Activated CD4-positive, alpha-beta T cell treated with anti-CD3 and anti-CD28 coated beads, Interleukin-2, Interleukin-4, amounts not matched to agents 100 ng/mL and 50 ng/mL, durations not matched to agents 16 hours and 8 hours (primary cell): ENCODE measurements at regions not wholly inside any gene's neighbourhood (a gene's known extent, or its start where the extent isn't known, plus 50 kb on each side); places are given as distances from the start of the nearest gene placed in this dataset.
A peak's percentile ranks its signal among the peaks of the same experiment; 100 is the strongest.
"Not testable (repeated sequence)": the region's sequence is repeated elsewhere in the genome, so short reads cannot be mapped to it uniquely, and the experiment has no call there.

Experiments
- DNase-seq: peaks from one replicate; pipeline ENCODE4 v3.0.0-alpha.2; 2020; ENCODE audit warnings: low spot score

DNA sequence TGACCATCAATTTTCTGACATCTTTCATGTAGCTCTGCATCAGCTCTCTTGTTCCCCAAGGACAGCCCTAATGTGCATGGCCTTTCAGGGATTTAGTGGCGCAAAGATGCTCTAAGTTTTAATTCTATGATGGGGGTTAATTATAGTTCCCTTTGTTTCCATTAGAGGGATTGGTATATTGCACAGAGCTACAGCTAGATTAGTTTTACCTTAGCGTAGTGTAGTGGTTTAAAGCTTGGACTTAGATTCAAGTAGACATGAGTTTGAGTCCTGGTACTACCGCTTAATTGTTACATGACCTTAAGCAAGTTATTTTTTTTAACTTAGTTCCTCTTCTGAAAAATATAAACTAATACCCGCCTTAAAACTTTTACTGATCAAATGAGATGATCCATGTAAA, 247.8 kb upstream of the KRR1 start:
- DNase-seq = no peak

DNA sequence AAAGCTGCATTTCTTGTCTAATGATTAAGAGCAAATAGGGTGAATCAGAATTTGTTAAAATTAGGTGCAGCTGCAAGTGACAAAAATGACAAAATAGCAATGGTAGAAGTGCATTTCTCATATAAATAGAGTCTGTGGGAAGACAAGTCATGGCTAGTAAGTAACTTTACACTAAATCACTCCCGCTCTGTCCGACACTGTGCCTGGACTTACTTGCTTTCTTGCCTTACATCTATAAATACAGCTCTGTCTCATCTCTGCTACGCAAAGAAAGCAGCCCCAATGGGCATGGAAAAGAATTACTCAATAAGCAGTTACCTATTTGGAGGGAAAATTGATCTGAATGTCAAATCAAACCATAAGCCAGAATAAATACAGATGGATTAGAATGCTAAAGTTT, 245.4 kb upstream of the KRR1 start:
- no peak for DNase-seq

DNA sequence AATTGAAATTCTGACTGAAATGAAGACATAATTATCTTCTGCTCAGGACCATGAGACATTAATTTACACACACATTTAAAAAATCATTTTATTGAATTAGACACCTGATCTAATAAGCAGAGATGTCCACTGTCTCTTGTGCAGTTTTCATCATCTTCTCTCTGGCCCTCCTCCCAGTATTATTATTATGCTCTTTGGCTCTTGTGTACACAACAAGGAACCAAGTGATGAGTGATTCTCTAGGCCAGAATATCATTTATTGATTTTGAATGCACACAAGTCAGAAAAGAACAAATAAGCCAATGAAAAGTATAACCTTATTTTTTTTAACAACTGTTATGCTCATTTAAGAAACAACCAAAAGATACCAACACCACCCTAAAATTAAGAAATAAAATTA, 244.7 kb upstream of the KRR1 start:
- DNase-seq = no peak

DNA sequence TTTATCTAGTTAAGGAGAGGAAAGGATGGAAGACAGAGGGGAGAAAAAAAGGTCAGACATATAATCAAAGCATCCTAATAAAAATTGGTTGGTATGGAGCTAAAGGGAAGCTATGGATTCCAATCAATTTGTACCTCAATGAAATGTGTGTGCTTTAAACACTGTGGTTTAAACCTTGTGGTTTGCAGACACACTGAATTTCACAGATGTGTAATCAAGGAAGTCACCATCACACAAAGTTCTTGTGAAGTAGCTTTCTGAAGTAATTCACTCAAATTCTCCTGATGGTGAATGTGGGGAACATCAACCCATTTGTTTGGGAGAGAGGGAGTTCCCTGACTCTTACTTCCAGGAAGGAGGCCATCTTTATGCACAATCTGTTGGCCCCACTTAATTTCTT, 243.3 kb upstream of the KRR1 start:
- DNase-seq = peak; percentile 48

DNA sequence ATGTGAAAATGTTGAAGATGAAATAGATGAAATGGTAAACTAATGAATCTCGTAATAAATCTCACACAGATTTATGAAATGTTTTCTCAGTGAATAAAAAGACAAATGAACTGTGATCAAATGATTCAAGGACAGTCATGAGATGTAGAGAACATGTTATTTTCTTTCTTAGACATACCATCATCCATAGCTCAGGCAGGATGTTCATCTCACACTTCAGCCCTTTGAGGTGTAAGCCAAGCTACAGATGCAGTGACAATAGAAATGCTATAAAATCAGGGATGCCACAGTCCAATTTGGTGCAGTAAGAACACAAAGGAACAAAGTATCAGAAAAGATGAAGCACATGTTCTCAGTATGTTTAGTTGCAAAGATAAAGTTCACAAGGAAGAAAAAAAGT, 242.7 kb upstream of the KRR1 start:
- no peak for DNase-seq

GRCh38 chr12:75751769-75752471, 240.5 kb upstream of the KRR1 start:
- no peak for DNase-seq

DNA sequence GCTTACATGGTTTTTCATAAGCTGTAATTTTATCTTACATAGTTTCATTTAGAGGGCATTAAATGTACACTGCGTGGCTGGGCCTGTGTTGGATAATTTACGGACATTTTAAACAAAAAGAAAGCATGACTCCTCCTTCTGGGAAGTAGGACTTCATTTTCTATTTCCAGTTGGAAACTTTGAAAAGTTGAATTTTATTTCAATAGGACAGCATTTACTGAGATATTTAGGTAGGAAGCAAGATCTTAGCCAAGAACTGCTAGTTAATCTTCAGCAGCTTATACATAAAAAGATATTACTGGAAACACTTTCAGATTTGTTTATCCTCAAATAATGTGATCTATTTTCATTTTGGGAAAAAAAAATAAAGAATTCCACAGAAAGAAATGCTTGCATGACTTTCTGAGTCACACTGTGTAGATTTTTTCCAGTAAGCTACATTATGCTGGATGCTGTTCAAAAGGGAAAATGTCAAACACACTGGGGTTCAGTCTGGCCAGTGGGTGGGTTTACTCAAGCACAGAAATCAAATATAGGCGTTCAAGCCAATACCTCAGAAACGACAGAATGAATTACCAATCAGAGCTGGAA, 239.4 kb upstream of the KRR1 start:
- DNase-seq = no peak

DNA sequence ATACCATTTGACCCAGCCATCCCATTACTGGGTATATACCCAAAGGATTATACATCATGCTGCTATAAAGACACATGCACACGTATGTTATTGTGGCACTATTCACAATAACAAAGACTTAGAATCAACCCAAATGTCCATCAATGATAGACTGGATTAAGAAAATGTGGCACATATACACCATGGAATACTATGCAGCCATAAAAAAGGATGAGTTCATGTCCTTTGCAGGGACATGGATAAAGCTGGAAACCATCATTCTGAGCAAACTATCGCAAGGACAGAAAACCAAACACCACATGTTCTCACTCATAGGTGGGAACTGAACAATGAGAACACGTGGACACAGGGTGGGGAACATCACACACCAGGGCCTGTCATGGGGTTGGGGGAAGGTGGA, 237.6 kb upstream of the KRR1 start:
- DNase-seq = not testable (repeated sequence)

DNA sequence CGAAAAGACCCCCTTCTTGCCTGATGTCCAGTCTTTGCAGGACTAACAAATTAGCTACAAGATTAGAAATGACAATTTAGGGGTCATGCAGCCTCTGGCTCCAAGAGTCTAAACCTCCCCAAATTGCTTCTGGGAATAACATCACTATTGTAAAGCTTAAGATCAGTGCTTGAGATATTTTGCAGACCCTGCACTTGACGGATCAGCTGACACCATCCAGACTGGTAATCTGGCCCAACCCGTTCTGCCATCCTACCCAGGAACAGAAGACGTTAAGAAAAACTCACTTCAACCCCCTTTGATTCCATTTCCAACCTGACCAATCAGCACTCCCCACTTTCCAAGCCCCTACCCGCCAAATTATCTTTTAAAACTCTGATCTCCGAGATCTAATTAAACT, 236.7 kb upstream of the KRR1 start:
- no peak for DNase-seq

DNA sequence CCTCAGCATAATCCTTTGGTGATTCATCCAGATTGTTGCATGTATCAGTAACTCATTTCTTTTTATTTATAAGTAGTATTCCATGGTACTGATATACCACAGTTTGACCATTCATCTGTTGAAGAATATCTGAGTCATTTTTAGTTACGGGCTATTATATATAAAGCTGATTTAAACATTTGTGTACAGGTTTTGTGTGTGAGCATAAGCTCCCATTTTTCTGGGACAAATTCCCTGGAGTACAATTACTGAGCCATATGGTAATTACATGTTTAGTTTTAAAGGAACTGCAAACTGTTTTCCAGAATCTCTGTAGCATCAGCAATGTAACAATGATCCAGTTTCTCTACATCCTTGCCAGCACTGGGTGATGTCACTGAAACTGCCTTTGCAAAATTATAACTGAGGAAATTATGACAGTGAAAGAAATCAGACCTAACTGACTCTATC, 236.2 kb upstream of the KRR1 start:
- no peak for DNase-seq

GRCh38 chr12:75746621-75747020, 235.2 kb upstream of the KRR1 start:
- no peak for DNase-seq

DNA sequence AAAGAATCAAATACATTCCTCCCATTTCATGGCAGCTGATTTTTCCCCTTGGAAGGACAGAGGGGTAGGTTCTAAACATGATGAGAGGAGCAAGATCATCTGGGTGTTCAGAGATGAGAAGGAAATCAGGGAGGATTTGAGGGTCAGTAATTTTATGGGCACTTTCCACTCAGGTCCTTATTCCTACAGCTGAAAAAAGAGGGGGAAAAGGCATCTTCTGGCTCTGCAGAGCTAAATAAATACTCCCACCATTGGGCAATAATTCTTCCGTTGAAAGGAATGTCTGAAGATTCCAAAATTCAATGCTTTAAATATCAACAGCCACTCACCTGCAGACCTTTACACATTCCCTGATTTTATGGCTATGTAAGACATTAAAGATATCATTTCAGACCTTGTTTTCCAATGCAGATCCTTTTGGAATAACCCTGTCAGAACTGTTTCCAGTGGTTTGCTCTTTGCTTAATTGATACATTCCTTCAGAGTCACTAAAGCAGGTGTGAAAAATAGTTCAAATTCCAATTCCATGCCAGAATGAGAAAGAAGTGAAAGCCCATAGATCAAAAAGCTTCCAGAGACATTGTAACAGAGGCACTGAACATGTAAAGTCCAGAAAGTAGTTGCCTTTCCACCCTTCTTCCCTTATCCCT, 233.3 kb upstream of the KRR1 start:
- DNase-seq = no peak

GRCh38 chr12:75742961-75743360, 231.6 kb upstream of the KRR1 start:
- no peak for DNase-seq

GRCh38 chr12:75742048-75742447, 230.6 kb upstream of the KRR1 start:
- DNase-seq = no peak

DNA sequence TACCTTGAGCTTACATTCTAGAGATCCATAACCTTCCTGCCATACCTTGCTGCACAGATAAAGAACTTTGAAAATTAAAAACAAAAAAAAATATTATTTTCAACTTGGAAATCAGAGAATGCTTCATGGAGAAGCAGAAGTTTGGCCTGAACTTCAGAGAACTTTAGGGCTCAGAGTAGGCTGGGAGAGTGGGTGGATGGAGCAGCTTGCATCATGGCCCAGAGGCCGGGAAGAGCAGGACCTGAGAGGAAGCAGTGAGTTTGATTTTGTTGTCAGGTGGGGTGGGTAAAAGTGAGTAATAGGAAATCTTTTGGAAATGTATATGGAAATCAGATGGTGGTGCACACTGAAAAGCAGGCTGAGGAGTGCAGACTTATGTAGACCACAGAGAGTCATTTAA, 228.5 kb upstream of the KRR1 start:
- no peak for DNase-seq

GRCh38 chr12:75739098-75739497, 227.7 kb upstream of the KRR1 start:
- not testable (repeated sequence) for DNase-seq

GRCh38 chr12:75738486-75738885, 227.1 kb upstream of the KRR1 start:
- DNase-seq = peak; percentile 66

DNA sequence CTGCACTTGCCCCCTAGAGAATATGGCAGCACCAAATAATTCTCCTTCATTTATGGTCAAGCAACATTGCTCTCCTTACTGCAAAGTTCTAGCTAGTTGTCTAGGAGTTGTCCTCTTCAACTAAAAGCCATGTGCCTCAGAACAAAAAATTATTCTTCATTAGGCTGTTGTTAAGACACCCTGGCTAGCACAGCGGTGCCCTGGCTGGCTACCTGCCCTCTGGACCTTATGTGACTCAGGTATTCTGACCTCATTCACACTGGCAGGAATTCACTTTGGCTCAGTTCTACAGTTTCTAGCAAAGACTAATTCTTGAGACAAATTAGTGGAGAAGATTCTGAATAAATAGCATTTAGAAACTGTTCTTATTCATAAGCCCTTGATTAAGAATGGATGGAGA, 224.4 kb upstream of the KRR1 start:
- no peak for DNase-seq

DNA sequence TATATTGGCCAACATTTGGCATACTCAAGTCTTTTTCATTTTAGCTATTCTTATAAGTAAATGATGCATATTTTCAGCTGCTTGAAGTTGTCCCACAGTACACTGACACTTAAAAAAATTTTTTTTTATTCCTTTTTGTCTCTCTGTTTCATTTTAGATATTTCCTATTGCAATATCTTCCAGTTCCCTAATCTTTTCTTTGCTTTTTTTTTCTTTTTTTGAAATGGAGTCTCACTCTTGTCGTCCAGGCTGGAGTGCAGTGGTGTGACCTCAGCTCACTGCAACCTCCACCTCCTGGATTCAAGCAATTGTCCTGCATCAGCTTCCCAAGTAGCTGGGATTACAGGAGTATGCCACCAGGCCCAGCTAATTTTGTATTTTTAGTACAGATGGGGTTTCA, 217.4 kb upstream of the KRR1 start:
- DNase-seq = no peak

GRCh38 chr12:75727577-75727976, 216.2 kb upstream of the KRR1 start:
- no peak for DNase-seq

- no peak for DNase-seq
Measured at GRCh38 chr12:75725521-75726111, 214.2 kb upstream of the KRR1 start.

GRCh38 chr12:75724928-75725312, 213.5 kb upstream of the KRR1 start:
- no peak for DNase-seq

GRCh38 chr12:75724307-75724927, 213.0 kb upstream of the KRR1 start:
- DNase-seq = no peak
